ENCODE measurements at regions not wholly inside any gene's neighbourhood (a gene's known extent, or its start where the extent isn't known, plus 50 kb on each side); places are given as distances from the start of the nearest gene placed in this dataset.

DNA sequence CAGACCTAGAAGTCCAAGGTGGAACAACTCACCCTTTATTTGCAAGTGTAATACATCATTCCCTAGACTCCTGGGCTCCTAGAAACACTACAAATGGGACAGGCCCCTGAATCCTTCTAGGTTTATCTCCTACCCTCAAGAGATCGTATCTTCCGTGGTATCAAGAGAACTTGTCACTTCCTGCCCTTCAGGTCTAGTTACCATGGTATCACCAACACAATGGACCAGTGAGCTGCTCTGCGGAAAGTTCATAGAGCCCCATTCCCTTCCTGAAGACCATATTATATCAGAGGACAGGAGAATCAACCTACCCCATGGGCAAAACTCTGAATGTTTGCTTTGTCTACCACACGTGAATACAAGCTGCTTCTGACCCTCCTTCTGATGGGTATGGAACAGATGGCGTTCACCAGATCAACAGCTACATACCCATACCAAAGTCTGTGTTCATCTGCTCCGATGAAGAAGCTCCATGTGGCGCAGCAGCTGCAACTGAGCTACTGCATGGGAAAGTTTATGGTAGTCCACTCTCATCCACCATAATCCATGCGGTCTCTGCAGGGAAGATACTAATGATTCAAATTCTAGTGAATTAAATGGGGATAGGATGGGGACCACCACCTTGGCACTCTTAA is 84.6 kb upstream of the KLF13 start:
- TF ChIP-seq, protein P1, sequence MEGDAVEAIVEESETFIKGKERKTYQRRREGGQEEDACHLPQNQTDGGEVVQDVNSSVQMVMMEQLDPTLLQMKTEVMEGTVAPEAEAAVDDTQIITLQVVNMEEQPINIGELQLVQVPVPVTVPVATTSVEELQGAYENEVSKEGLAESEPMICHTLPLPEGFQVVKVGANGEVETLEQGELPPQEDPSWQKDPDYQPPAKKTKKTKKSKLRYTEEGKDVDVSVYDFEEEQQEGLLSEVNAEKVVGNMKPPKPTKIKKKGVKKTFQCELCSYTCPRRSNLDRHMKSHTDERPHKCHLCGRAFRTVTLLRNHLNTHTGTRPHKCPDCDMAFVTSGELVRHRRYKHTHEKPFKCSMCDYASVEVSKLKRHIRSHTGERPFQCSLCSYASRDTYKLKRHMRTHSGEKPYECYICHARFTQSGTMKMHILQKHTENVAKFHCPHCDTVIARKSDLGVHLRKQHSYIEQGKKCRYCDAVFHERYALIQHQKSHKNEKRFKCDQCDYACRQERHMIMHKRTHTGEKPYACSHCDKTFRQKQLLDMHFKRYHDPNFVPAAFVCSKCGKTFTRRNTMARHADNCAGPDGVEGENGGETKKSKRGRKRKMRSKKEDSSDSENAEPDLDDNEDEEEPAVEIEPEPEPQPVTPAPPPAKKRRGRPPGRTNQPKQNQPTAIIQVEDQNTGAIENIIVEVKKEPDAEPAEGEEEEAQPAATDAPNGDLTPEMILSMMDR (IDR thresholded peaks at IDR 0.05; ENCODE audit: poor library complexity, severe bottlenecking): no peak
- TF ChIP-seq SMC3 (conservative IDR thresholded peaks at IDR 0.05; ENCODE audit: poor library complexity): no peak
- no peak for TF ChIP-seq EP300 (conservative IDR thresholded peaks at IDR 0.05; ENCODE audit: poor library complexity, severe bottlenecking)
- no peak for TF ChIP-seq TAF1 (IDR thresholded peaks at IDR 0.05; ENCODE audit: low read depth)
- no peak for TF ChIP-seq EZH2 (IDR thresholded peaks at IDR 0.05; ENCODE audit: borderline replicate concordance, insufficient read depth, low read length, poor library complexity, severe bottlenecking)
- TF ChIP-seq POLR2AphosphoS5 (IDR thresholded peaks at IDR 0.05): no peak
- TF ChIP-seq, protein P2, sequence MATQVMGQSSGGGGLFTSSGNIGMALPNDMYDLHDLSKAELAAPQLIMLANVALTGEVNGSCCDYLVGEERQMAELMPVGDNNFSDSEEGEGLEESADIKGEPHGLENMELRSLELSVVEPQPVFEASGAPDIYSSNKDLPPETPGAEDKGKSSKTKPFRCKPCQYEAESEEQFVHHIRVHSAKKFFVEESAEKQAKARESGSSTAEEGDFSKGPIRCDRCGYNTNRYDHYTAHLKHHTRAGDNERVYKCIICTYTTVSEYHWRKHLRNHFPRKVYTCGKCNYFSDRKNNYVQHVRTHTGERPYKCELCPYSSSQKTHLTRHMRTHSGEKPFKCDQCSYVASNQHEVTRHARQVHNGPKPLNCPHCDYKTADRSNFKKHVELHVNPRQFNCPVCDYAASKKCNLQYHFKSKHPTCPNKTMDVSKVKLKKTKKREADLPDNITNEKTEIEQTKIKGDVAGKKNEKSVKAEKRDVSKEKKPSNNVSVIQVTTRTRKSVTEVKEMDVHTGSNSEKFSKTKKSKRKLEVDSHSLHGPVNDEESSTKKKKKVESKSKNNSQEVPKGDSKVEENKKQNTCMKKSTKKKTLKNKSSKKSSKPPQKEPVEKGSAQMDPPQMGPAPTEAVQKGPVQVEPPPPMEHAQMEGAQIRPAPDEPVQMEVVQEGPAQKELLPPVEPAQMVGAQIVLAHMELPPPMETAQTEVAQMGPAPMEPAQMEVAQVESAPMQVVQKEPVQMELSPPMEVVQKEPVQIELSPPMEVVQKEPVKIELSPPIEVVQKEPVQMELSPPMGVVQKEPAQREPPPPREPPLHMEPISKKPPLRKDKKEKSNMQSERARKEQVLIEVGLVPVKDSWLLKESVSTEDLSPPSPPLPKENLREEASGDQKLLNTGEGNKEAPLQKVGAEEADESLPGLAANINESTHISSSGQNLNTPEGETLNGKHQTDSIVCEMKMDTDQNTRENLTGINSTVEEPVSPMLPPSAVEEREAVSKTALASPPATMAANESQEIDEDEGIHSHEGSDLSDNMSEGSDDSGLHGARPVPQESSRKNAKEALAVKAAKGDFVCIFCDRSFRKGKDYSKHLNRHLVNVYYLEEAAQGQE (IDR thresholded peaks at IDR 0.05; ENCODE audit: borderline replicate concordance): no peak
- no peak for TF ChIP-seq MXI1 (conservative IDR thresholded peaks at IDR 0.05; ENCODE audit: poor library complexity, severe bottlenecking)
- no peak for TF ChIP-seq RAD21 (conservative IDR thresholded peaks at IDR 0.05)
